MV-4-11 (cell line): ENCODE measurements at regions not wholly inside any gene's neighbourhood (a gene's known extent, or its start where the extent isn't known, plus 50 kb on each side); places are given as distances from the start of the nearest gene placed in this dataset.
"Not testable (repeated sequence)": the region's sequence is repeated elsewhere in the genome, so short reads cannot be mapped to it uniquely, and the experiment has no call there.

Experiments
- DNase-seq: peaks from one replicate; lab custom pipeline; 2025; lab: John Stamatoyannopoulos, UW

DNA sequence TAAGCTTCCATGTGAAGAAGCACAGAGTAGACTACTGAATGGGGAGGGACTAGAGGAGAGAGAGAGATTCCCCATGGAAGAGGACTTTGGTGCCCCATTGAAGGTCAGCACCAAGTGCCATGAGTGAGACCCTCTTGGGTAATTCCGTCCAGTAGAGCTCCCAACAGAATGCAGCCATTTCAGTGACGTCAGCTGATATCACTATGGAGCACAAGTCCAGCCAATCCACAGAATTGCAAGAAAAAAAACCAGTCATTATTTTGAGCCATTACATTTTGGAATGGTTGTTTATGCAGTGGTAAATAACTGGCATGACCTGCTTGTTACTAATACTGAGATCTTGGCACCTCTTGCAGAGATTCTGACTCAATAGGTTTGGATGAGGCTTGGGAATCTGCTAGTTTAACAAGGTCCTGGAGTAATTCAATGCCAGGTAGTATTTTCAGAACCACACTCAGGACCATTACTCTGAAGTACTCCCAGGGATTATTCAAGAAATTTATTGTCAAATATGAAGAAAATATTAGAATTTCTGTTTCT is 52.6 kb upstream of the SP8 start:
- DNase-seq = no peak

DNA sequence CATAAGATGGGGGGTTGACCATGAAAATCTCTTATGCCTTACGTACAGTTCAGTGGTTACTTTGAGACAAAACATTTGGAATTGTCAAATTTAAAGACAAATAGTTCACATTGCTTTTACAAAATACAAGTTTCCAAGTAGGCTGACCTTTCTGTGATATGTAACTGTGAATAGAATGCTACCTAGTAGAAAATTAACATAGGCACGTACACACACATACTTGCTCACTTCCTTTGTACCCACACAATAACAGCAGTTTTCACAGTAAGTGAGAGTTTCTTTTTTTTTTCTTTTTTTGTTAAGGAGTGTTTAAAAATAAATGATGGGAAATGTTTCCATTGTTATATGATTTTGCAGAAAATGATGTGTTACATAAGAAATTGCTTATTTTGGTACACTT is 53.3 kb upstream of the SP8 start:
- no peak for DNase-seq

GRCh38 chr7:20846791-20847190 is 60.1 kb upstream of the SP8 start:
- DNase-seq = no peak

GRCh38 chr7:20858951-20859350 is 72.3 kb upstream of the SP8 start:
- DNase-seq = no peak

DNA sequence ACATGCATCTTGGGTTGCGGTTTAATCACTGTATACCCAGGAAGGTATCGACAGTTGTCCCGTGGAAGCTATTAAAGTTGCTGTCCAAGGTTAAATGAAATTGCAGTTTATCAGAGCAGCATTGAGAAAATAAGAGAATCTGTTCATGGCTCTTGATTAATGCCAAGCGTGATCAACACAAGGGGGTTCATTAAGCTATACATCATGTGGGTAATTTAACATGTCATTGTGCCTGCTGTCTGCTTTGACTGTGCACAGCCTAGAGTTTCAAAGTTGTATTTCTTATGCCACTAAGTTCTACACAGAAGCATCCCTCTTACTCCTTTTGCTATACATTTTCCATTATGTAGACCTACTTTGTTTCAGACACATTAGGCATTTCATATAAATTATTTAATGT is 74.8 kb upstream of the SP8 start:
- no peak for DNase-seq

- DNase-seq = peak; percentile 76
These were observed 75.9 kb upstream of the SP8 start for GRCh38 chr7:20862554-20862953.

- no peak for DNase-seq
These were observed 77.5 kb upstream of the SP8 start for GRCh38 chr7:20864221-20864620.

DNA sequence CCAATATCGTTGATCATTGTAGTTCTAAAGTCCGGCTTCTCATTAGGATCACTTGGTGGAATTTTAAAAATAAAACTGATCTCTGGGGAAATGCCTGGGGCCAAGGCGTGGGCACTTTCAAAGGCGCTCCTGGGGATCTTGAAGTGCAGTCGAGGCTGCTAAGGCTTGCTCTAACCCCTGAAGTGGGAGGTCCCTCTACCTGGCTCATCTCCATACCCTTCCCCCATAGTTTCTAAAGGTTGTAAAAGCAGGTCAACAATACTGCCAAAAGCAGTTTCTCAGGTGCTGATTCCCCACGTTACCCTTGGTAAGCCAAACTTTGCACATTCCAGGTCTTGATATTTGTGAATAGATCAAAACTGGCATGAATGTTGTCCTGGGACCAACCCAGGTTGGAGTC is 79.0 kb upstream of the SP8 start:
- no peak for DNase-seq

DNA sequence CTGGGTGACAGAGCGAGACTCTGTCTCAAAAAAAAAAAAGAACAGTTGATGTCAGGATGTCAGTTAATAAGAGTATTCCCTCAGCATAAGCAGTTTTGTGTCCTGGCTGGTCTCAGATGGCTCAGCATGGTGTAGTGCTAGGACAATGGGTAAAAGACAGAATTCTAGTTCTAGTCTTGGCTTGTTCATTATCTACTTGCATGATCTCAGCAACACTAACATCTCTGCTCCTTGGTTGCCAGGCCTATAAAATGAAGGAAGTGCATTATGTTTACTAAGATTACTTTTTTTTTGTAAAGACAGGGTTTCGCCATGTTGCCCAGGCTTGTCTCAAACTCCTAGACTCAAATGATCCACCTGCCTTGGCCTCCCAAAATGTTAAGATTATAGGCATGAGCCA is 84.3 kb upstream of the SP8 start:
- no peak for DNase-seq

- no peak for DNase-seq
These were observed 106.1 kb upstream of the SP8 start for GRCh38 chr7:20892776-20893175.

- DNase-seq = peak; percentile 14
These were observed 108.1 kb upstream of the SP8 start for GRCh38 chr7:20894806-20895205.

DNA sequence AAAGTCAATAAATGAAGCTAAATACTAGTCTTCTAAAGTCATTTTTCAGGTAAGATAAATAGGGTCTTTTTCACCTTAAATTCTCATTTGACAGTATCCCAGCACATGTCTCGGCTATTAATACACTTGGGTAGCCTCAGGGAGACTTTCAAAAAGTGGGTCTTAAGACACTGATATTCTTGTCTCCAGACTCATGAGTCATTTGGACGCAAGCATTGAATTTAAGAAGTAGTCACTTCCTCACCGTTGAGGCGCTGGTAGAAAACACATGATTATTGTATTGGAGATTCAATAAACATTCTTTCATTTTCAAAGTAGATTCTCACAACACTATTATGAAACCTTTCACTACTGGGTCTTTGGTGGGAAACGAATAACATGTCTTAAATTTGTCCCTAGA is 108.9 kb upstream of the SP8 start:
- peak; percentile 70 for DNase-seq

DNA sequence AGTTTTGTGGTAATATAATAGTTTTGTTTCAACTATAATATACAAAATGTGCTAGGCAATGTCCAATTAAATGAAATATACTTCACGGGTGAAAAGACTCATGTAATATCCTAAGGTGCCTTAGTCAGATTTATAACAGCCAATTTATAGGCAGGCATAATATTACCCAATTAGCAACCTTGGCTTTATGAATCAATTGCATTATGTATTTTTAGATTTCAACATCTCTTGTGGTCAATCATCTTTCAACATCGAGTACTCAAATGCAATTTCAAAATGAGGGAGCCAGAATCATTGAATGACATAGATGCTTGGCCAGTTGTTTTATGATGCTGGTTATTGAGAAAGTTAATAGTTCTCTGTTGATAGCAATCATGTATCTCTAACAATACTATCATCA is 110.3 kb upstream of the SP8 start:
- DNase-seq = peak; percentile 55

- DNase-seq = no peak
These were observed 120.2 kb upstream of the SP8 start for GRCh38 chr7:20906801-20907453.

GRCh38 chr7:20911081-20911480 is 124.4 kb upstream of the SP8 start:
- no peak for DNase-seq

DNA sequence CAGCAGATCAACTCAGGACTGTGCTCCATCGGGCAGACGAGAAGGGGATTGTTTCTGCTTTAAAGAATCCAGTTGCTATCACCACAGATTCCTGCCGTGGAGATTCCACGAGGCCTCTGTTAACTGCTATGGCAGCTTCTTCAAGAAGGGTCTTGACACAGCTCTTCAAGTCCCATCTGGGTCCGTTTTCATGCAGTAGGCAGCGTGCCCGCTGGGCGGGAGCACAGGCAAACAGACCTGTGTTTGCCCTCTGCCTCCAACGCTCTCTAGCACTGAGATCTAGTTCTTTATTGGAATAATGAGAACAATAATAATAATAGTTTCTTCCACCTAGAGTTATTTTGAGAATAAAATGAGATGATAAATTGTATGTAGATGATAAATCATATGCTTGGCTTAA is 127.2 kb upstream of the SP8 start:
- DNase-seq = no peak

DNA sequence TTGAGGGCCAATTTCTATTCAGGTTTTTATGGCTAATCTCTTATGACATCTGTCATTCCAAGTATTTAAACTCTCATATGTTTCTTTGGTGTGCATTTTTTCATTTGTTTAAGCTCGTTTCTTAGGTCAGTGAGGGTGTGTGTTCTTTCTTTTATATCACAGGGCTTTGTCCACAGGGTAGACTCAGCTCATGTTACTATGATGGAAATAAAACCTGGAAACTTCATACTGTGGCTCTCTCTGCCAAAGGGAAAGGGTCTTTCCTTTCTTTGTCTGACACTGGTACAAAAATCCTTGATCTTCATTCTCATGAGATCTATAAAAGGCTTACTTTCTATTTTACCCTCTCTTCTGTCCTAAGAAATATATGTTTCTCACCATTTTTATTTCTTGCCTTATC is 129.6 kb upstream of the SP8 start:
- DNase-seq = no peak

DNA sequence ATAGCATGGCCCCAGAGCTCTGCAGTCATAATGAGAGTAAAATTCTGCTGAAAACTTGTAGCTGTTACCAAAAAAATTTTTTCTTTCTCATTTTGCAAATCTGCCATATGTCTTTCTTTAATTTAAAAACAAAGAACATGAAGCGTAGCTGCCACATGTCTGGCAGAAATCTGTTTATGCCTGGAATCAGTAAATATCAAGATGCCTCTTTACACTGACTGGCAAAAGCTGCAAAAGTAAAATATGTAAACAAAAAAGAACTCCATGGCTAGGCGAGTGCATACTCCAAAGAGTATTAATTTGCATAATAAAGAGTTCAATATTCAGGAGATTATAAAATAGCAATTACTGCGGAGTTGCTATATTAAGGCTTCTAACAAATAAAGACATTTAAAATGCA is 130.9 kb upstream of the SP8 start:
- DNase-seq = no peak

DNA sequence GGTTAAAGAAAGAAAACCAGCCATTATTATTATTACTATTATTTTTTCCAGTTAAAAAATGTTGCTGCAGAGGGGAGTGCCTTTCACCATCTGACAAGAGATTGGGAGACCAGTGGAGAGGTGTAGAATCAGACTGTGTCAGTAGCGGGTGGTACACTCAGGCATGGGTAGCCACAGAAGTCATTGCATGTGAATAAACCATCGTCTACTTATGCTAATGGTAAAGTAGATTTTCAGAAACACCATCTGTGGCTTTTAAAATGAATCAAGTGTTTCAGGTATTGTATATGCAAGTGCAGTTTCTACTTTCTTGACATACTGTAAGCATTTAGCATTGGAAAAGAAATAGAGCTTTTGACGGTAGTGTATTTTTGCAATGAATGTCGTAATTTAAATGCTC is 131.5 kb upstream of the SP8 start:
- DNase-seq = no peak

DNA sequence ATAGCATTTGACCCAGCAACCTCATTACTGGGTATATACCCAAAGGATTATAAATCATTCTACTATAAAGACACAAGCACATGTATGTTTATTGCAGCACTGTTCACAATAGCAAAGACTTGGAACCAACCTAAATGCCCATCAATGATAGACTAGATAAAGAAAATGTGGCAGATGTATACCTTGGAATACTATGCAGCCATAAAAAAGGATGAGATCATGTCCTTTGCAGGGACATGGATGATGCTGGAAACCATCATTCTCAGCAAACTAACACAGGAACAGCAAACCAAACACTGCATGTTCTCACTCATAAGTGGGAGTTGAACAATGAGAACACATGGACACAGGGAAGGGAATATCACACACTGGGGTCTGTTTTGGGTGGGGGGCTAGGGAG is 140.5 kb upstream of the SP8 start:
- DNase-seq = not testable (repeated sequence)

GRCh38 chr7:20927976-20928375 is 141.3 kb upstream of the SP8 start:
- DNase-seq = peak; percentile 12

DNA sequence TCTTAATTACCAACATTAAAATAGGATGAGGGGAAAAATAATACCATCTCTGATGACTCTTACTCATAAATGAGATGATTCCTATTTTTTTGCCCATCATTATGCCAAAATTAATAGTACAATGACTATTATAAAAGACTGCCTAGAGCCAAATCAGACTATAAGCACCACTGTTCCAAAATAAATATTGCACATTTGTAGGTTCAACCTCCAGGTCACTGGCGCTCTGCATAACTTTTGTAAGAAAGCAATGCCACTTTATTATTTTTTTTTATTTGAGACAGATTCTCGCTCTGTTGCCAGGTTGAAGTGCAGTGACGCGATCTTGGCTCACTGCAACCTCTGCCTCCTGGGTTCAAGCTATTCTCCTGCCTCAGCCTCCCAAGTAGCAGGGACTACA is 142.5 kb upstream of the SP8 start:
- no peak for DNase-seq

- no peak for DNase-seq
These were observed 145.1 kb upstream of the SP8 start for GRCh38 chr7:20931739-20932138.

DNA sequence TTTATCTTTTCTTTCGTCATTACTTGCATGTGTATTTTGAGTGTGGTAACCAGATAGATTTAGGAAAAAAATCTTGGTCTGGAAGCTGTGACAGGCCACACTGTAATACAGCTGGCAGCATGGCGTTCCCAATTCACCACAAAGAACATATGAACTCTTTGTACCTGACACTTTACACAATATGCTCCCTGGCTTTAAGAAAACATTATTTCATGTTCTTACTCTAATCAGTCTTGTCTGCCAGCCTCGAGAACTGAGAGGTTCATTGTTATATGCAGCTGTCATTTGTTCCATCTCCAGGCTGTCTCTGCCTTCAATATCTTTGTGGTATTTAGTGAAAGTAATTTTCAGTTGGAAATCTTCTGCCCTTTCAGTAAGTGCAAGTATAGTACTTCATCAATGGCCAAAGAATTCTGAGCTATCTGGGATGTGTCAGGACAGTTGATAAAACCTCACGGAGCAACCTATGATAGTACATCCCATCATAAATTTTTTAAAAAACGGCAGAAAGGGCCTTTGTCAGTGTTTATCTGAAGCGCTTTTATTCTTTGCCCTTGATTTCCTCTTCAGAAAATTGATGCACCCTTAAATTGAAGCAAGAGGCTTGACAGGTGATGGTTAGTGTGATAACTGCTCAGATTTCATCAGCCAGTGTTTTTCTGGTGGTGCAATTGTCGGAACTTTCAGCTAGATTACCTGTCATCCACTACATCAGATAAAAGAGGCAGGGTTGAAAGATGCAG is 146.3 kb upstream of the SP8 start:
- no peak for DNase-seq
